Fibroblast of lung (primary cell): ENCODE measurements at regions not wholly inside any gene's neighbourhood (a gene's known extent, or its start where the extent isn't known, plus 50 kb on each side); places are given as distances from the start of the nearest gene placed in this dataset.
A peak's percentile ranks its signal among the peaks of the same experiment; 100 is the strongest.

ENCODE experiments used
- DNase-seq, 2 donors: peaks; one replicate each; pipeline versions ENCODE4 v3.0.0 to v3.0.0-alpha.2; 2010; ENCODE audit warnings: low read depth in 2 of 2
- H2AFZ ChIP-seq: 2 replicates; pipeline ENCODE4 v1.5.1; 2012; ENCODE audit warnings: low read length, control low read depth, inconsistent platforms
- H3K27ac ChIP-seq: 2 replicates; pipeline ENCODE4 v1.5.1; 2011; ENCODE audit warnings: low read length, control low read depth; ENCODE audit not compliant: insufficient read depth
- H3K27me3 ChIP-seq: 2 replicates; pipeline ENCODE4 v1.5.1; 2011; ENCODE audit warnings: mild to moderate bottlenecking, low read length; ENCODE audit not compliant: control insufficient read depth, insufficient read depth
- H3K36me3 ChIP-seq: 2 replicates; pipeline ENCODE4 v1.5.1; 2011; ENCODE audit warnings: low read length; ENCODE audit not compliant: control insufficient read depth, insufficient read depth
- H3K4me1 ChIP-seq: 2 replicates; pipeline ENCODE4 v1.5.1; 2011; ENCODE audit warnings: low read length; ENCODE audit not compliant: control insufficient read depth, insufficient read depth; ENCODE audit errors: extremely low read depth
- H3K4me2 ChIP-seq: 2 replicates; pipeline ENCODE4 v1.5.1; 2011; ENCODE audit warnings: low read length, control low read depth; ENCODE audit not compliant: insufficient read depth; ENCODE audit errors: extremely low read depth
- H3K4me3 ChIP-seq, 4 experiments: fragments of 200-600 bp in 1 of 4; sonication (generic) in 1 of 4; replicated peaks in 1 of 4; 2 replicates each; pipeline ENCODE4 v1.5.1; 2011 to 2016; ENCODE audit warnings: low read length in 4 of 4, low read depth in 3 of 4, mild to moderate bottlenecking in 3 of 4, control low read depth in 2 of 4, inconsistent platforms in 1 of 4, mixed read lengths in 1 of 4; ENCODE audit not compliant: insufficient read depth in 1 of 4; ENCODE audit errors: control extremely low read depth in 1 of 4
- H3K79me2 ChIP-seq: 2 replicates; pipeline ENCODE4 v1.5.1; 2012; ENCODE audit warnings: mild to moderate bottlenecking, low read length, inconsistent platforms; ENCODE audit not compliant: control insufficient read depth, insufficient read depth
- H3K9ac ChIP-seq: 2 replicates; pipeline ENCODE4 v1.5.1; 2011; ENCODE audit warnings: mild to moderate bottlenecking, low read length, control low read depth; ENCODE audit not compliant: insufficient read depth
- H3K9me3 ChIP-seq: 2 replicates; pipeline ENCODE4 v1.5.1; 2012; ENCODE audit warnings: low read depth, low read length; ENCODE audit not compliant: control insufficient read depth, insufficient read depth
- H4K20me1 ChIP-seq: 2 replicates; pipeline ENCODE4 v1.5.1; 2011; ENCODE audit warnings: low read length; ENCODE audit not compliant: control insufficient read depth, insufficient read depth; ENCODE audit errors: extremely low read depth
- EZH2 ChIP-seq: IDR thresholded peaks from 2 replicates; pipeline ENCODE4 v1.5.1; 2012; ENCODE audit warnings: low read length, control low read depth, mild to moderate bottlenecking; ENCODE audit errors: missing control alignments
- TF ChIP-seq, protein P1 (sequence below), 2 donors: IDR thresholded peaks in 1 of 2; conservative IDR thresholded peaks in 1 of 2; 1 replicate in 1 of 2; 2 replicates in 1 of 2; pipeline ENCODE4 v1.5.1; 2011 to 2012; ENCODE audit warnings: low read length in 2 of 2, control low read depth in 1 of 2, inconsistent platforms in 1 of 2, low read depth in 1 of 2, mild to moderate bottlenecking in 1 of 2

- H3K27ac ChIP-seq = no peak overlapping the region
- no peak overlapping the region for H3K4me3 ChIP-seq
- H2AFZ ChIP-seq = no peak overlapping the region
- H3K27me3 ChIP-seq = no peaks in the 10 kb centered on the region
- no peaks in the 10 kb centered on the region for H3K36me3 ChIP-seq
- no peaks in the 10 kb centered on the region for H4K20me1 ChIP-seq
- DNase-seq = peak in 1 of 2 donors; percentile 58
- no peak overlapping the region for H3K4me2 ChIP-seq
- TF ChIP-seq EZH2 = no peak
- TF ChIP-seq, protein P1, sequence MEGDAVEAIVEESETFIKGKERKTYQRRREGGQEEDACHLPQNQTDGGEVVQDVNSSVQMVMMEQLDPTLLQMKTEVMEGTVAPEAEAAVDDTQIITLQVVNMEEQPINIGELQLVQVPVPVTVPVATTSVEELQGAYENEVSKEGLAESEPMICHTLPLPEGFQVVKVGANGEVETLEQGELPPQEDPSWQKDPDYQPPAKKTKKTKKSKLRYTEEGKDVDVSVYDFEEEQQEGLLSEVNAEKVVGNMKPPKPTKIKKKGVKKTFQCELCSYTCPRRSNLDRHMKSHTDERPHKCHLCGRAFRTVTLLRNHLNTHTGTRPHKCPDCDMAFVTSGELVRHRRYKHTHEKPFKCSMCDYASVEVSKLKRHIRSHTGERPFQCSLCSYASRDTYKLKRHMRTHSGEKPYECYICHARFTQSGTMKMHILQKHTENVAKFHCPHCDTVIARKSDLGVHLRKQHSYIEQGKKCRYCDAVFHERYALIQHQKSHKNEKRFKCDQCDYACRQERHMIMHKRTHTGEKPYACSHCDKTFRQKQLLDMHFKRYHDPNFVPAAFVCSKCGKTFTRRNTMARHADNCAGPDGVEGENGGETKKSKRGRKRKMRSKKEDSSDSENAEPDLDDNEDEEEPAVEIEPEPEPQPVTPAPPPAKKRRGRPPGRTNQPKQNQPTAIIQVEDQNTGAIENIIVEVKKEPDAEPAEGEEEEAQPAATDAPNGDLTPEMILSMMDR (conservative IDR thresholded peaks at IDR 0.05 in 1 of 2, IDR thresholded peaks at IDR 0.05 in 1 of 2; ENCODE audit: low read depth in 1 of 2, low read length in 2 of 2) = no peak
- H3K4me1 ChIP-seq = no peaks in the 10 kb centered on the region
- no peaks in the 10 kb centered on the region for H3K79me2 ChIP-seq
- no peak overlapping the region for H3K9ac ChIP-seq
- H3K9me3 ChIP-seq = no peaks in the 10 kb centered on the region
These were observed 1127.0 kb downstream of the BCL11B start for GRCh38 chr14:98144964-98145363.

DNA sequence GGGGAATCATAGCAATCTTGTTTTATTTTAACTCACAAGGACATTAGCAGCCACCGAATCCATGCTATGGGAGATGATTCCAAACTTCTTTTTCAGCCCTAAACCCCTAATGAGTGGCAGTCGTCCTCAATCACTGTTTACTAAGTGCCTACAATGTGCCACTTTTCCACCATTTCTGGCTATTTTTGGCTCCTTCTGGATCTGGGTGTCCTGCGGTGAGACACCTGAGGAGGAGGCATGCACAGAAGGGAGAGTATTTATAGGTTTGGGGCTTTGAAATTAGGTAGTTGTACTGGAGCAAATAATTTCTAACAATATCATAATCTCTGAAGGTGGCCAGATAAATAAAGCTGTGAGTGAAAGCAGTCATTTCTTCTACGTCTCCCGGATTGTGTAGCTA lies 1125.6 kb downstream of the BCL11B start:
- Histone ChIP-seq H3K9me3 (no peaks in the 10 kb centered on the region), H3K4me2 (no peak overlapping the region), H2AFZ (no peak overlapping the region)

DNA sequence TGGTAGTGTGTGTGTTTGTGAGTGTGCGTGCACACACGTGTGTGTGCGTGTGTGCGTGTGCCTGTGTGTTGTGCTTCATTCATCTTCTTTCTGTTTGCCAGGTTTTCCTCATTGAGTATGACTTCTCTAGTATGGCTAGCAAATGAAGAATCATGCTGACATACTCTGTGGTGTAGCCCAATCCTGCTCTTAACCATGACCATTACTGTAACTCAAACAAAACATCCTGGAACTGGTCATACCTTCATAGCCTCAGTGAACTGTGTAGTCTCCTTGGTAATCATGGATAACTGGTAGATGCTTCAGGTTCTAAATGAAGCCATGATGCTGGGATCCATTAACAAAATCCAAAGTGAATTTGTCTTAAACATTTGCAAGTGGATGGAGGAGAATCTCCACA lies 1117.7 kb downstream of the BCL11B start:
- Histone ChIP-seq H3K27me3 (no peaks in the 10 kb centered on the region), H4K20me1 (no peaks in the 10 kb centered on the region), H3K4me2 (no peak overlapping the region), H3K9ac (no peak overlapping the region), H3K79me2 (no peaks in the 10 kb centered on the region), H3K36me3 (no peaks in the 10 kb centered on the region), H3K9me3 (no peaks in the 10 kb centered on the region), H3K4me1 (no peaks in the 10 kb centered on the region), H3K27ac (no peak overlapping the region), H3K4me3 (no peak overlapping the region), H2AFZ (no peak overlapping the region)
- no peak for DNase-seq
- TF ChIP-seq EZH2 = no peak
- TF ChIP-seq, protein P1 (conservative IDR thresholded peaks at IDR 0.05 in 1 of 2, IDR thresholded peaks at IDR 0.05 in 1 of 2; ENCODE audit: low read depth in 1 of 2, low read length in 2 of 2) = no peak

More for the DNA sequence above, 1125.6 kb downstream of the BCL11B start:
- H4K20me1 ChIP-seq = no peaks in the 10 kb centered on the region
- no peaks in the 10 kb centered on the region for H3K4me1 ChIP-seq
- no peaks in the 10 kb centered on the region for H3K79me2 ChIP-seq
- H3K36me3 ChIP-seq = no peaks in the 10 kb centered on the region
- no peaks in the 10 kb centered on the region for H3K27me3 ChIP-seq
- DNase-seq = no peak
- TF ChIP-seq EZH2 = no peak
- TF ChIP-seq, protein P1 (conservative IDR thresholded peaks at IDR 0.05 in 1 of 2, IDR thresholded peaks at IDR 0.05 in 1 of 2; ENCODE audit: low read depth in 1 of 2, low read length in 2 of 2) = no peak
- H3K9ac ChIP-seq = no peak overlapping the region
- H3K4me3 ChIP-seq = no peak overlapping the region
- H3K27ac ChIP-seq = no peak overlapping the region
